SK-N-SH treated with all-trans-retinoic acid at 6 μM for 48 hours (cell line): ENCODE measurements at regions not wholly inside any gene's neighbourhood (a gene's known extent, or its start where the extent isn't known, plus 50 kb on each side); places are given as distances from the start of the nearest gene placed in this dataset.

ENCODE experiments used
- BACH2 ChIP-seq: fragments of 250-450 bp; sonication (Bioruptor Pico); IDR thresholded peaks from 2 replicates; pipeline ENCODE4 v1.9.0; 2021; ENCODE audit warnings: mild to moderate bottlenecking, borderline replicate concordance
- CSDC2 ChIP-seq: fragments of 250-450 bp; sonication (Bioruptor Pico); IDR thresholded peaks from 2 replicates; pipeline ENCODE4 v1.5.0; 2020; ENCODE audit warnings: mild to moderate bottlenecking, moderate library complexity
- GLIS3 ChIP-seq: fragments of 250-450 bp; sonication (Bioruptor Pico); IDR thresholded peaks from 2 replicates; pipeline ENCODE4 v1.5.0; 2020; ENCODE audit warnings: mild to moderate bottlenecking, moderate library complexity
- OSR1 ChIP-seq: fragments of 250-450 bp; sonication (Bioruptor Pico); IDR thresholded peaks from 2 replicates; pipeline ENCODE4 v1.8.0; 2022; ENCODE audit warnings: moderate library complexity, mild to moderate bottlenecking, inconsistent platforms
- PPARA ChIP-seq: fragments of 250-450 bp; sonication (Bioruptor Pico); IDR thresholded peaks from 2 replicates; pipeline ENCODE4 v1.5.0; 2020; ENCODE audit warnings: mild to moderate bottlenecking, borderline replicate concordance
- RARB ChIP-seq: fragments of 250-450 bp; sonication (Bioruptor Pico); IDR thresholded peaks from 2 replicates; pipeline ENCODE4 v1.8.0; 2021; ENCODE audit warnings: mild to moderate bottlenecking, moderate library complexity
- ZFP3 ChIP-seq: fragments of 250-450 bp; sonication (Bioruptor Pico); IDR thresholded peaks from 2 replicates; pipeline ENCODE4 v1.5.0; 2020; ENCODE audit warnings: mild to moderate bottlenecking, moderate library complexity
- ZFP30 ChIP-seq: fragments of 450-650 bp; formaldehyde crosslinking; IDR thresholded peaks from 2 replicates; pipeline ENCODE4 v1.5.0; 2022; ENCODE audit warnings: mild to moderate bottlenecking, moderate library complexity
- ZNF565 ChIP-seq: fragments of 450-650 bp; formaldehyde crosslinking; conservative IDR thresholded peaks from 2 replicates; pipeline ENCODE4 v1.5.0; 2020; ENCODE audit warnings: low read depth, mild to moderate bottlenecking, moderate library complexity
- TF ChIP-seq, protein P1 (sequence below): fragments of 250-450 bp; sonication (Bioruptor Pico); IDR thresholded peaks from 2 replicates; pipeline ENCODE4 v1.8.0; 2020; ENCODE audit warnings: mild to moderate bottlenecking, moderate library complexity, borderline replicate concordance
- TF ChIP-seq, protein P2 (sequence below): fragments of 250-450 bp; sonication (Bioruptor Pico); IDR thresholded peaks from 2 replicates; pipeline ENCODE4 v1.5.1; 2021; ENCODE audit warnings: mild to moderate bottlenecking, moderate library complexity
- TF ChIP-seq, protein P3 (sequence below): fragments of 250-450 bp; sonication (Bioruptor Pico); IDR thresholded peaks from 2 replicates; pipeline ENCODE4 v1.5.1; 2020; ENCODE audit warnings: low read depth, mild to moderate bottlenecking, moderate library complexity

DNA sequence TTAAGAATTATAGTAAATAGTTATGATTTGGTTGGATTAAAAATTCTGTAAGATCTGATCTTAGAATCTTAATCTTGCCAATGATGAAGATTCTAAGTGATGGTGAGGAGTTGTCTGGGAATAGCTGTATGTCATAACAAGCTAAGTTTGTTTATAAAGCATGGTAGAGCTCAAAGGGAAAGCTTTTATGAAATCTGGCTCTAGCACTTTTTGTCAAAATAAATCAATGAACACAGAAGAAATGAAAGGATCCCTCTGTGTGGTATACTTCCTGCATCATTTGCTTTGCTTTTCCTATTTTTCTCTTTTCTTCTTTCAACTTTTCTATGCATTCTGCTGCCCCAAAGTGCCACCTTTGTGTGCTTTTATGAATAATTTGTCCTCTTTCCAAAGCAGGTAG, 193.5 kb upstream of the FAT1 start:
- TF ChIP-seq ZFP3 (CRISPR knock-in tag) = no peak
- TF ChIP-seq OSR1 (CRISPR knock-in tag) = no peak
- TF ChIP-seq RARB (CRISPR knock-in tag) = no peak
- TF ChIP-seq BACH2 (CRISPR knock-in tag) = no peak
- TF ChIP-seq ZFP30 = no peak
- TF ChIP-seq ZNF565 = no peak
- TF ChIP-seq, protein P1, sequence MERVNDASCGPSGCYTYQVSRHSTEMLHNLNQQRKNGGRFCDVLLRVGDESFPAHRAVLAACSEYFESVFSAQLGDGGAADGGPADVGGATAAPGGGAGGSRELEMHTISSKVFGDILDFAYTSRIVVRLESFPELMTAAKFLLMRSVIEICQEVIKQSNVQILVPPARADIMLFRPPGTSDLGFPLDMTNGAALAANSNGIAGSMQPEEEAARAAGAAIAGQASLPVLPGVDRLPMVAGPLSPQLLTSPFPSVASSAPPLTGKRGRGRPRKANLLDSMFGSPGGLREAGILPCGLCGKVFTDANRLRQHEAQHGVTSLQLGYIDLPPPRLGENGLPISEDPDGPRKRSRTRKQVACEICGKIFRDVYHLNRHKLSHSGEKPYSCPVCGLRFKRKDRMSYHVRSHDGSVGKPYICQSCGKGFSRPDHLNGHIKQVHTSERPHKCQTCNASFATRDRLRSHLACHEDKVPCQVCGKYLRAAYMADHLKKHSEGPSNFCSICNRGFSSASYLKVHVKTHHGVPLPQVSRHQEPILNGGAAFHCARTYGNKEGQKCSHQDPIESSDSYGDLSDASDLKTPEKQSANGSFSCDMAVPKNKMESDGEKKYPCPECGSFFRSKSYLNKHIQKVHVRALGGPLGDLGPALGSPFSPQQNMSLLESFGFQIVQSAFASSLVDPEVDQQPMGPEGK (CRISPR knock-in tag) = no peak
- TF ChIP-seq PPARA (CRISPR knock-in tag) = no peak
- TF ChIP-seq, protein P2, sequence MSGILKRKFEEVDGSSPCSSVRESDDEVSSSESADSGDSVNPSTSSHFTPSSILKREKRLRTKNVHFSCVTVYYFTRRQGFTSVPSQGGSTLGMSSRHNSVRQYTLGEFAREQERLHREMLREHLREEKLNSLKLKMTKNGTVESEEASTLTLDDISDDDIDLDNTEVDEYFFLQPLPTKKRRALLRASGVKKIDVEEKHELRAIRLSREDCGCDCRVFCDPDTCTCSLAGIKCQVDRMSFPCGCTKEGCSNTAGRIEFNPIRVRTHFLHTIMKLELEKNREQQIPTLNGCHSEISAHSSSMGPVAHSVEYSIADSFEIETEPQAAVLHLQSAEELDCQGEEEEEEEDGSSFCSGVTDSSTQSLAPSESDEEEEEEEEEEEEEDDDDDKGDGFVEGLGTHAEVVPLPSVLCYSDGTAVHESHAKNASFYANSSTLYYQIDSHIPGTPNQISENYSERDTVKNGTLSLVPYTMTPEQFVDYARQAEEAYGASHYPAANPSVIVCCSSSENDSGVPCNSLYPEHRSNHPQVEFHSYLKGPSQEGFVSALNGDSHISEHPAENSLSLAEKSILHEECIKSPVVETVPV (CRISPR knock-in tag) = no peak
- TF ChIP-seq GLIS3 = no peak
- TF ChIP-seq, protein P3, sequence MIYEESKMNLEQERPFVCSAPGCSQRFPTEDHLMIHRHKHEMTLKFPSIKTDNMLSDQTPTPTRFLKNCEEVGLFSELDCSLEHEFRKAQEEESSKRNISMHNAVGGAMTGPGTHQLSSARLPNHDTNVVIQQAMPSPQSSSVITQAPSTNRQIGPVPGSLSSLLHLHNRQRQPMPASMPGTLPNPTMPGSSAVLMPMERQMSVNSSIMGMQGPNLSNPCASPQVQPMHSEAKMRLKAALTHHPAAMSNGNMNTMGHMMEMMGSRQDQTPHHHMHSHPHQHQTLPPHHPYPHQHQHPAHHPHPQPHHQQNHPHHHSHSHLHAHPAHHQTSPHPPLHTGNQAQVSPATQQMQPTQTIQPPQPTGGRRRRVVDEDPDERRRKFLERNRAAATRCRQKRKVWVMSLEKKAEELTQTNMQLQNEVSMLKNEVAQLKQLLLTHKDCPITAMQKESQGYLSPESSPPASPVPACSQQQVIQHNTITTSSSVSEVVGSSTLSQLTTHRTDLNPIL (CRISPR knock-in tag) = no peak
- TF ChIP-seq CSDC2 (CRISPR knock-in tag) = no peak
